Activated CD4-positive, alpha-beta T cell treated with anti-CD3 and anti-CD28 coated beads for 36 hours (primary cell): ENCODE measurements at regions not wholly inside any gene's neighbourhood (a gene's known extent, or its start where the extent isn't known, plus 50 kb on each side); places are given as distances from the start of the nearest gene placed in this dataset.

Experiments
- ATAC-seq: fragments of 200-7000 bp; cut with Tn5 transposase; one replicate; pipeline ENCODE4 v1.10.0; 2021; ENCODE audit warnings: mild to moderate bottlenecking, moderate library complexity
- CTCF ChIA-PET: fragments of 350-600 bp; sonication (Branson Sonifier 250); formaldehyde crosslinking; loops from one replicate; lab custom pipeline; 2021; ENCODE audit warnings: antibody characterized with exemption; lab: Charles Lee
- POLR2A ChIA-PET: fragments of 350-600 bp; sonication (Branson Sonifier 250); formaldehyde crosslinking; loops from one replicate; lab custom pipeline; 2021; ENCODE audit warnings: antibody characterized with exemption, inconsistent platforms; lab: Charles Lee
- DNase-seq: peaks from one replicate; pipeline ENCODE4 v3.0.0-alpha.2; 2020
- H3K27ac Mint-ChIP-seq: one replicate; pipeline ENCODE4 v1.8.0; 2021; ENCODE audit warnings: mixed read lengths
- H3K27me3 Mint-ChIP-seq: one replicate; pipeline ENCODE4 v1.8.0; 2021; ENCODE audit warnings: mixed read lengths
- H3K36me3 Mint-ChIP-seq: one replicate; pipeline ENCODE4 v1.8.0; 2021; ENCODE audit warnings: low read depth, mixed read lengths
- H3K4me1 Mint-ChIP-seq: one replicate; pipeline ENCODE4 v1.8.0; 2021; ENCODE audit warnings: mixed read lengths
- H3K4me3 Mint-ChIP-seq: one replicate; pipeline ENCODE4 v1.8.0; 2021; ENCODE audit warnings: mild to moderate bottlenecking, moderate library complexity, mixed read lengths
- H3K9me3 Mint-ChIP-seq: one replicate; pipeline ENCODE4 v1.8.0; 2021; ENCODE audit warnings: low read depth, mixed read lengths
- intact Hi-C, 2 experiments: fragments of 100-400 bp; cut with DNase I in 1 of 2; cut with micrococcal nuclease in 1 of 2; formaldehyde crosslinking; loops; one replicate each; pipeline versions ENCODE4 v1.14.2 to v1.15.1; 2022 to 2024; cut with DNase I, micrococcal nuclease

DNA sequence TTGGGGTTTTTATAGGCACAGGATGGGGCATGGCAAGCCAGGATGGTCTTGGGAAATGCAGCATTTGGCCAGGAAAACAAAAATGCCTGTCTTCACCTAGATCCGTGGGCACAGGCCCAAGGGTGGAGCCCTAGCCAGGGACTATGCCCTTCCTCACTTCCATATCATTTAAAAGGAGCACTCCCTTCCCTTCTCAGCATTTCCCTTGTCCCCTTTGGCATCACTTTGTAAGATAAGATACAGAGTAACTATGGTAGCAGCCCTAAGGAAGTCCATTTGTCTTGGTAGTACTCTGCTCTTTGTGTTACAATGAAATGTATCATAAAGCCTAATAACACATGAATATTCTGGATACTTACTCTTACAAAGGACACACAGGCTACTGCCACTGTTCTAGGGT lies 1092.6 kb upstream of the TENM4 start:
- no peaks in the 10 kb centered on the region for H3K4me1 Mint-ChIP-seq
- ChIA-PET CTCF (no interaction called here), POLR2A (no interaction called here)
- no peaks in the 10 kb centered on the region for H3K36me3 Mint-ChIP-seq
- ATAC-seq (no peak), DNase-seq (no peak)
- H3K4me3 Mint-ChIP-seq = no peak overlapping the region
- no peaks in the 10 kb centered on the region for H3K27me3 Mint-ChIP-seq
- intact Hi-C loops = no loop called here
- H3K27ac Mint-ChIP-seq = no peak overlapping the region
- peaks cover 5% of the 10 kb centered on the region for H3K9me3 Mint-ChIP-seq

DNA sequence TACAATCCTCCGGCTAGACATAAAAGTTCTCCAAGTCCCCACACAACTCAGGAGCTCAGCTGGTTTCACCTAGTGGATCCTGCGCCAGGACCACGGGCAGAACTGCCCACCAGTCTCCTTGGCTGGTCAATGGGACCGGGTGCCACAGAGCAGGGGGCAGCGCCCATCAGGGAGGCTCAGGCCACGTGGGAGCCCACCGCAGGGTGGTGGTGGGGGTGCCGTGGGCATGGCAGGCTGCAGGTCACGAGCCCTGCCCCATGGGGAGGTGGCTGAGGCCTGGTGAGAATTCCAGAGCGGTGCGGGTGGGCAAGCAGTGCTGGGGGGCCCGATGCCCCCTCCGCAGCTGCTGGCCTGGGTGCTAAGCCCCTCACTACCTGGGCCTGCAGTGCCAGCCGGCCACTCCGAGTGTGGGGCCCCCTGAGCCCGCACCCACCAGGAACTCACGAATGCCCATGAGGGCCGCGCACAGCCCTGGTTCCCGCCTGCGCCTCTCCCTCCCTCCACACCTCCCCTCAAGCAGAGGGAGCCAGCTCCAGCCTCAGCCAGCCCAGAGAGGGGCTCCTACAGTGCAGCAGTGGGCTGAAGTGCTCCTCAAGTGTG lies 1091.9 kb upstream of the TENM4 start:
- no peak overlapping the region for H3K4me3 Mint-ChIP-seq

DNA sequence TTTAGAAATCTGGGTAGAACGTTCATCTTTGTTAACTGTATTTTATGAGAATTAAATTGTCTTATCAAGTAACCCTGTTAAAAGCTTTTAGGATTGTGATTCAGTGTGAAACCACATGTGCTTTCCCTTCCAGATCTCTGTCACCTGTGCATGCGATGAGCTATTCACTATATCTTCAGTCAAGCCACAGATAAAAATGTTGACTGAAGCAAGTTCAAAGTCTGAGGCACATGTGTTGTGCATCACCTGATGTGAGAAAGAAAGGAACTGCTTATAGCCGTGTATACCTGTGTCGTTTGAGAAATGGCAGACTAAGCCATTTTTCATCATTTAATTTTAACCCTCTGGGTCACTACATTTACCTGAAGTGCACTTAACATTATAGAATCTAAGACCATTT lies 1088.9 kb upstream of the TENM4 start:
- POLR2A ChIA-PET = no interaction called here
- Mint-ChIP-seq H3K27me3 (no peaks in the 10 kb centered on the region), H3K9me3 (peaks cover 14% of the 10 kb centered on the region), H3K4me3 (no peak overlapping the region), H3K4me1 (no peaks in the 10 kb centered on the region), H3K36me3 (no peaks in the 10 kb centered on the region), H3K27ac (no peak overlapping the region)
- ATAC-seq (no peak), DNase-seq (no peak)
- CTCF ChIA-PET = no interaction called here
- intact Hi-C loops = no loop called here

More for the DNA sequence above, 1091.9 kb upstream of the TENM4 start:
- Mint-ChIP-seq H3K36me3 (no peaks in the 10 kb centered on the region), H3K27ac (no peak overlapping the region), H3K9me3 (peaks cover 5% of the 10 kb centered on the region), H3K4me1 (no peaks in the 10 kb centered on the region), H3K27me3 (no peaks in the 10 kb centered on the region)
- DNase-seq = no peak
- CTCF ChIA-PET = no interaction called here
- ATAC-seq = no peak
- POLR2A ChIA-PET = no interaction called here
- intact Hi-C loops = no loop called here

DNA sequence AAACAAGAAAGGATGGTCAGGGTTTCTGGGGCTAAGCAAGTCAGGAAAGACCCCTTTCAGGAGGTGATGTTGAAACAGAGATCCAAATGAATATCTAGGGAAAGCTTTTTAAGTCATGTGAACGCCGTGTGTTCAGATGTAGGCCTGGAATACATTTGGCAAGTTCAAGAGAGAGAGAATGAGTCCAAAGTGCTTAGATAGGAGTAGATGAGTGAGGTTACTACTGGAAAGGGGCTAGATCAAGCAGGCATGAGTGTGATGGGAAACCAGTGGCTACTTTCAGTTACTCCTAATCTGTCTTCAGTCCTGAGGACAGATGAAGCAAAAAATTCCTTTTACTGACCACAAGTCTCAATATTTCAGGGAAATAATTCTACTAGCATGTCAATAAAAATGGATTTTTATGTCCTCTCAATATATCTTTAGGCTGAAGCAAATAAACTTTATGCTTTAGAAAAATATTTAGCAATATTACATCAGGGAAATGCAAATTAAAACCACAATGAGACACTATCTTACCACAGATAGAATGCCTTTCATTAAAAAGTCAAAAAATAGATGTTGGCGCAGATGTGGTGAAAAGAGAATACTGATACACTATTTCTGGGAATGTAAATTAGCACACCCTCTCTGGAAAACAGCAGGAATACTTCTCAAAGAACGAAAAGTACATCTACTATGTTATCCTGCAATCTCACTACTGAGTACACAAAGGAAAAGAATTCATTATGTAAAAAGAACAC lies 1085.0 kb upstream of the TENM4 start:
- ATAC-seq = no peak
- intact Hi-C loops = no loop called here
- H3K9me3 Mint-ChIP-seq = peaks cover 9% of the 10 kb centered on the region

DNA sequence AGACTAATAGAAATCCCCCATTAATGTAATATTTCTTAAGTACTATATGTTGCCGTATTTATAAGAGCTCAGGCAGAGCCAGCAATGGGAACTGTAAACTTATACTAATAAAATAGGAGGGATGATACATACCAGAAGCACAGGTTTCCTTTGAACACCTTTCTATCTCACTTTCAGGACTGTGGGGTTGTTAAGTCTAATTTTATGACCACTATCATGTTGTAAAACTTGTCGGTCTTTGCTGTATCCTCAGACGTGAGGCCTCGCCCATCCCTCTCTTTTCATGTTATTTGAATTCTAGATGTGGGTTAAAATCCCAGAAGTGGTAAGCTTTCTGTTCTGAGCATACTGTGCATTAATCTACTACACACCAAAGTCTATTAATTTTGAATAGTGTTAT lies 1083.5 kb upstream of the TENM4 start:
- Mint-ChIP-seq H3K27ac (no peak overlapping the region), H3K27me3 (no peaks in the 10 kb centered on the region), H3K36me3 (no peaks in the 10 kb centered on the region), H3K9me3 (peaks cover 9% of the 10 kb centered on the region), H3K4me3 (no peak overlapping the region), H3K4me1 (no peaks in the 10 kb centered on the region)
- intact Hi-C loops = no loop called here
- no peak for DNase-seq
- ChIA-PET CTCF (no interaction called here), POLR2A (no interaction called here)
- no peak for ATAC-seq

More for the DNA sequence above, 1085.0 kb upstream of the TENM4 start:
- DNase-seq = no peak
- H3K4me3 Mint-ChIP-seq = no peak overlapping the region
- H3K27me3 Mint-ChIP-seq = no peaks in the 10 kb centered on the region
- POLR2A ChIA-PET = no interaction called here
- H3K4me1 Mint-ChIP-seq = no peaks in the 10 kb centered on the region
- H3K27ac Mint-ChIP-seq = no peak overlapping the region
- no peaks in the 10 kb centered on the region for H3K36me3 Mint-ChIP-seq
- CTCF ChIA-PET = no interaction called here

DNA sequence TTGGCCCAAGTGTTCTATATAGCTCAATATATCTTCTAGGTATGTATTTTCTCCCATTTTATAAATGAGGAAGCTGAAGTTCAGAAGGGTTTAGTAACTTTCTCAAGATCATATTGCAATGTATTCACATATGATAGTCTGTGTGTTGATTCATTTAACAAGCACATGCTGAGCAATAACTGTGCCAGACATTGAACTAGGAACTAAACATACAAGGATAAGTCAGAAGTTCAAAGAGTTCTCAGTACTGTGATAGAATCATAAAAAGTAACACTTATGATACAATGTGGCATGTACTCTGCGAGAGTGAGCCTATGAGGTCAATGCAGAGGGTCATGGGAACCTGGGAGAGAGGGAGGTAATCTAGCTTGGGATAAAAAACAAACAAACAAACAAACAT lies 1082.2 kb upstream of the TENM4 start:
- no peak for ATAC-seq
- no peaks in the 10 kb centered on the region for H3K4me1 Mint-ChIP-seq
- DNase-seq = no peak
- ChIA-PET CTCF (no interaction called here), POLR2A (no interaction called here)
- no peaks in the 10 kb centered on the region for H3K36me3 Mint-ChIP-seq
- H3K27ac Mint-ChIP-seq = no peak overlapping the region
- H3K9me3 Mint-ChIP-seq = peaks cover 9% of the 10 kb centered on the region
- H3K4me3 Mint-ChIP-seq = no peak overlapping the region
- intact Hi-C loops = no loop called here
- no peaks in the 10 kb centered on the region for H3K27me3 Mint-ChIP-seq

DNA sequence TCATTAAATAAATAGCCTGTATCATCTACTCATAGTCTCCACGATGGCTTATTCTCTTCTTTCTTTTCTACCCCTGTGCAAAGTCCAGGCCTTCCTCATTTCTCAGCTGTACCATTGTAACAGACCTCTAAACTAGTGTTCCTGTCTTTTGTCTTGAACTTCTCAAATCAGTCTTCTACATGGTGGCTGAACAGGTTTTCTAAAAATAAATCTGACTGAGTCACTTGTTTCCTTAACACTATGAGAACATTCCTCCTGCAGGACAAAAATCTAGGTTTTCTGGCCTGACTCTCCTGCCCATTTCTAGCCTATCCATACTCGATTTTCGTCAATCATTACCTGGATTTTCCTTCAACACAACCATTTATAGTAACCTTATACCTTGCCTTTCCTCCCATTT lies 1080.8 kb upstream of the TENM4 start:
- Mint-ChIP-seq H3K4me3 (no peak overlapping the region), H3K36me3 (no peaks in the 10 kb centered on the region), H3K27me3 (no peaks in the 10 kb centered on the region), H3K9me3 (peaks cover 13% of the 10 kb centered on the region), H3K4me1 (no peaks in the 10 kb centered on the region), H3K27ac (no peak overlapping the region)
- DNase-seq (no peak), ATAC-seq (no peak)
- intact Hi-C loops = no loop called here
- CTCF ChIA-PET = no interaction called here
- POLR2A ChIA-PET = no interaction called here

DNA sequence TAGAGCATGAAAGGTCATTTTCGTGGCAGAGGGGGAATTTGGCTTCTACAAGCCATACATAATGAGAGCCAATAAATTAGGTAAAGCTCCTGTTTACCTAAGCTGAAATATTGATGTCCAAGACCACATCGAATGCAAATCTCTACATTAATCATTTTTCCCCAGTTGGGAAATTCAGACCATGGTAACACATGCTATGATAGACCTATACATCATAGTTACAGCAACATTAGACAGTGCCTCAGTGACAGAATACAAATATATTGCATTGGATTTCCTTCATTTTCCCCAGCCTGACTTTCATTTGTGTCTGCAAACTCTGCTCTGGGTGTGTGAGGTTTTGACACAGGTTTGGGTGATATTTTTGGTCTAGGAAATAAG lies 1079.7 kb upstream of the TENM4 start:
- no peaks in the 10 kb centered on the region for H3K36me3 Mint-ChIP-seq
- no peak overlapping the region for H3K4me3 Mint-ChIP-seq
- ATAC-seq = no peak
- intact Hi-C loops = no loop called here
- no peak overlapping the region for H3K27ac Mint-ChIP-seq
- ChIA-PET POLR2A (no interaction called here), CTCF (no interaction called here)
- H3K4me1 Mint-ChIP-seq = no peaks in the 10 kb centered on the region
- H3K27me3 Mint-ChIP-seq = no peaks in the 10 kb centered on the region
- no peak for DNase-seq
- H3K9me3 Mint-ChIP-seq = peaks cover 8% of the 10 kb centered on the region

DNA sequence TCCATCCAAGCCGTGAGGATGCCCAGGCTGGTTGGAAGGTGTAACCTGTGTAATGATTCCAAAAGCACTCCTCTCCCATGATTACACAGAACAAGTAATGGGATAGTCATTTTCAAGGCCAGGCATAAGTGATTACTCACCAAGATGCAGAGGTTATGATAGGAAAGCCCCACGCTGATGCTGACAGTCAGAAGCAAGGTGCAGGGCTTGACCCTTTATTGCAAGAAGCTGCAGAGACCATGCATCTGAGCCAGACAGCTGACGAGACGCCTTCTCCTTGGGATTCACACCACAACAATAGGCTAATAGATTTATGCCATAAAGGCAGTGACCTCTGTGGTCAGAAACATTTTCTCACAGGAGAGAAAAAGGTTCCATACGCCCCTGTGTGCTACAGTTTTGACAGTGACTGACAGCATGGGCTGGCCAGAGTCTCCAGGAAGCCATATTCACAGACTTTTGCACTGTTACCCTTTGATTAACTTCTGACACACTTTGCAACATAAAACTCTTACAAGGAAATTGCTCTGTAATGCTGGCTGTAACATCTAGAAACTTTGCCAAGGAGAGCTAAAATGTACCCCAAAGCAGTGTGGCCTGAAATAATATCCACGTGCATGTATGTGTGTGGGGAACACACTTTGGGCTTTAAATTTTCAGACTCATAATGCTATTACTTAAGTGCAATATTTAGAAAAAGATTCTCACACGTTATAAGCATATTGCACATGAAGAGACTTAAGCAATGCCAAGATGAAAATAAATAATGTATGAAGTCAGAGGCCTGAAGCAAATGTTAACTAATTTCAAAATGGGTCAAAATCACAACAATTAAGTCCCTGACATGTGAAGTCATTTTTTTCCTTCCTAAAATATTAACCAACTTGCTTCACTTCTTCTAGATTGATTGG lies 1079.0 kb upstream of the TENM4 start:
- H3K27me3 Mint-ChIP-seq = no peaks in the 10 kb centered on the region
- intact Hi-C loops = no loop called here
- H3K4me1 Mint-ChIP-seq = no peaks in the 10 kb centered on the region
- H3K9me3 Mint-ChIP-seq = peaks cover 5% of the 10 kb centered on the region
- ChIA-PET POLR2A (interaction anchor here (0.7 kb wide), 1 partner anchor 1330 kb away, joined by 4 read pairs; no protein-coding TSS in a partner anchor), CTCF (no interaction called here)
- H3K4me3 Mint-ChIP-seq = no peak overlapping the region
- ATAC-seq (no peak), DNase-seq (no peak)
- no peaks in the 10 kb centered on the region for H3K36me3 Mint-ChIP-seq
- H3K27ac Mint-ChIP-seq = no peak overlapping the region

DNA sequence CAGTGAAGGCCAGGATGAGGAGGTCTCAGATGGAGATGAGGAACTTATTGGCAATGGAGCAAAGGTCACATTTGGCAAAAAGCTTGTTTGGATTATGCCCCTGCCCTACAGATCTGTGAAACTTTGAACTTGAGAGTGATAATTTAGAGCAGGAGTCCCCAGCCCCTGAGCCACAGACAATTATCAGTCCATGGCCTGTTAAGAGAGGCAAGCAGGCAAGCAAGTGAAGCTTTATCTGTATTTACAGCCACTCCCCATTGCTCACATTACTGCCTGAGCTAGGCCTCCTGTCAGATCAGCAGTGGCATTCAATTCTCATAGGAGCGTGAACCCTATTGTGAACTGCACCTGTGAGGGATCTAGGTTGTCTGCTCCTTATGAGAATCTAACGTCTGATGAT lies 1076.9 kb upstream of the TENM4 start:
- POLR2A ChIA-PET = no interaction called here
- Mint-ChIP-seq H3K9me3 (peaks cover 16% of the 10 kb centered on the region), H3K27me3 (no peaks in the 10 kb centered on the region), H3K27ac (no peak overlapping the region), H3K36me3 (no peaks in the 10 kb centered on the region), H3K4me1 (no peaks in the 10 kb centered on the region), H3K4me3 (no peak overlapping the region)
- DNase-seq (no peak), ATAC-seq (no peak)
- CTCF ChIA-PET = no interaction called here
- intact Hi-C loops = no loop called here

DNA sequence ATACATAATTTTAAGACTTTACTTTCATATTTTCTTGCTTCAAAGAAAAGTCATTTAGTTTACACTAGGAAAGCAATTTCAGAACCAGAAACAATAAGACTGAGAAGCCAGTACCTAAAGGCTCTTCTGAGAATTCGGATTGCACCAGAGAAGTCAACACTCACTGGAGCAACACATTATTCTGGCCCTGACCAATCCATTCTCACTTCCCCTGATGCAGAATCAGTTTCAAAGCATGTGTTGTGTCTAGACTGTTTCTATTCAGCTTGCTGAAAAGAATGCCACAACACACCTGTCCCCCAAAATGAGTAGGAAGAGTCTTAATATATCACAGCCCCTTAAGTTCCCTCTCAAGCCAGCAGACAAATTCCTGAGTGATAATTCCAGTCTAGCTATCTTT lies 1074.3 kb upstream of the TENM4 start:
- ChIA-PET POLR2A (no interaction called here), CTCF (no interaction called here)
- DNase-seq (no peak), ATAC-seq (no peak)
- intact Hi-C loops = no loop called here
- Mint-ChIP-seq H3K4me1 (no peaks in the 10 kb centered on the region), H3K4me3 (no peak overlapping the region), H3K36me3 (no peaks in the 10 kb centered on the region), H3K9me3 (peaks cover 18% of the 10 kb centered on the region), H3K27ac (no peak overlapping the region), H3K27me3 (no peaks in the 10 kb centered on the region)

DNA sequence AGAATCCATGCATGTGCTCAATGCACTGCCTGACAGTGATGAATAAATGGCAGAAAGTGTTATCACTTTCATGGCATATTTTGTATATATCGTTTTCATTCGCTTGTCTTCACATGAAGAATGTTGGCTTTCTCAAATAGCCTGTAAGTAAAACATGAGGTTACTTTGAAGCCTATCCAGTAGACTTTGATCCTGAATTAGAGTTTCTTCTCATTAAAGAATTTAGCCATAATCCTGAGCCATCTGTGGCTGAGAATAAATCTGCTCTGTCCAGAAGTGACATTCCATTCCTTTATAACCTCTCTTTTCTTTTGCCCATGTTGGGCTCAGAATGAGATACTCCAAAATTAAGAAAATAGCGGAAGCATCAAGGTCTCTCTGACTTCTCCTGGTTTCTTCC lies 1071.7 kb upstream of the TENM4 start:
- POLR2A ChIA-PET = no interaction called here
- H3K4me3 Mint-ChIP-seq = no peak overlapping the region
- ATAC-seq (no peak), DNase-seq (no peak)
- no peaks in the 10 kb centered on the region for H3K4me1 Mint-ChIP-seq
- peaks cover 25% of the 10 kb centered on the region for H3K9me3 Mint-ChIP-seq
- intact Hi-C loops = no loop called here
- H3K27ac Mint-ChIP-seq = no peak overlapping the region
- no peaks in the 10 kb centered on the region for H3K36me3 Mint-ChIP-seq
- CTCF ChIA-PET = no interaction called here
- H3K27me3 Mint-ChIP-seq = no peaks in the 10 kb centered on the region
